GM18498 (cell line): ENCODE measurements at regions not wholly inside any gene's neighbourhood (a gene's known extent, or its start where the extent isn't known, plus 50 kb on each side); places are given as distances from the start of the nearest gene placed in this dataset.

Source experiments
- ATAC-seq: cut with Tn5 transposase; IDR thresholded peaks from one replicate; pipeline ENCODE4 v1.9.1; 2021; ENCODE audit warnings: mild to moderate bottlenecking, moderate library complexity; ENCODE audit not compliant: unreplicated experiment

- no peak for ATAC-seq
These were observed 91.5 kb upstream of the SCOC start for GRCh38 chr4:140281828-140282552.

GRCh38 chr4:140277576-140277975 lies 95.9 kb upstream of the SCOC start:
- ATAC-seq = no peak

GRCh38 chr4:140271553-140271952 lies 101.9 kb upstream of the SCOC start:
- no peak for ATAC-seq

- ATAC-seq = no peak
These were observed 104.1 kb upstream of the SCOC start for GRCh38 chr4:140269369-140269768.

GRCh38 chr4:140268186-140268841 lies 105.1 kb upstream of the SCOC start:
- ATAC-seq = no peak

- ATAC-seq = no peak
These were observed 105.9 kb upstream of the SCOC start for GRCh38 chr4:140267576-140267975.

GRCh38 chr4:140266958-140267568 lies 106.4 kb upstream of the SCOC start:
- no peak for ATAC-seq

- ATAC-seq = no peak
These were observed 106.2 kb upstream of the MAML3 start for GRCh38 chr4:140260227-140260626.

GRCh38 chr4:140258476-140258875 lies 104.5 kb upstream of the MAML3 start:
- no peak for ATAC-seq

- no peak for ATAC-seq
These were observed 103.7 kb upstream of the MAML3 start for GRCh38 chr4:140257461-140258305.

GRCh38 chr4:140256941-140257340 lies 103.0 kb upstream of the MAML3 start:
- ATAC-seq = no peak

GRCh38 chr4:140256335-140256734 lies 102.4 kb upstream of the MAML3 start:
- ATAC-seq = no peak

GRCh38 chr4:140255927-140256326 lies 101.9 kb upstream of the MAML3 start:
- no peak for ATAC-seq

- no peak for ATAC-seq
These were observed 101.5 kb upstream of the MAML3 start for GRCh38 chr4:140255467-140255866.

- no peak for ATAC-seq
These were observed 100.8 kb upstream of the MAML3 start for GRCh38 chr4:140254651-140255299.

- no peak for ATAC-seq
These were observed 99.6 kb upstream of the MAML3 start for GRCh38 chr4:140253556-140254027.

- peak; percentile 60 for ATAC-seq
These were observed 99.0 kb upstream of the MAML3 start for GRCh38 chr4:140252742-140253555.

GRCh38 chr4:140252141-140252741 lies 98.3 kb upstream of the MAML3 start:
- no peak for ATAC-seq

GRCh38 chr4:140251571-140251970 lies 97.6 kb upstream of the MAML3 start:
- no peak for ATAC-seq
